HG03520 (cell line): ENCODE measurements at regions not wholly inside any gene's neighbourhood (a gene's known extent, or its start where the extent isn't known, plus 50 kb on each side); places are given as distances from the start of the nearest gene placed in this dataset.

Experiments used
- ATAC-seq: cut with Tn5 transposase; IDR thresholded peaks from one replicate; pipeline ENCODE4 v1.9.1; 2021; ENCODE audit warnings: mild to moderate bottlenecking, moderate library complexity; ENCODE audit not compliant: unreplicated experiment

- ATAC-seq = no peak
Measured at GRCh38 chr2:114373591-114373990, 68.8 kb upstream of the DPP10 start.

DNA sequence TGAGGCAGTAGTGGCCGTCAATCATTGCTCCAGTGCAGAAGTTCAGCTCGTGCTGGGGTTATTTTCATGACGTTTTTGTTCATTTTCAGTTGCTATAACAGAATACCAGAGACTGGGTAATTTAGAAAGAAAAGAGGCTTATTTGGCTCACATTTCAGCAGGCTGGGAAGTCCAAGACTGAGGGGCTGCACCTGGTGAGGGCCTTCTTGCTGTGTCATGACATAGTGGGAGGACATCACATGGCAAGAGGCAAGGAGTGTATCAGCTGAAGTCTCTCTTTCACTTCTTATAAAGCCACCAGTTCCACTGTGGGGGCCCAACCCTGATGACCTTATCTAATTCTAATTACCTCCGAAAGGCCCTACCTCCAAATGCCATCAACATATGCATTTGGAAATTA lies 58.0 kb upstream of the DPP10 start:
- no peak for ATAC-seq

DNA sequence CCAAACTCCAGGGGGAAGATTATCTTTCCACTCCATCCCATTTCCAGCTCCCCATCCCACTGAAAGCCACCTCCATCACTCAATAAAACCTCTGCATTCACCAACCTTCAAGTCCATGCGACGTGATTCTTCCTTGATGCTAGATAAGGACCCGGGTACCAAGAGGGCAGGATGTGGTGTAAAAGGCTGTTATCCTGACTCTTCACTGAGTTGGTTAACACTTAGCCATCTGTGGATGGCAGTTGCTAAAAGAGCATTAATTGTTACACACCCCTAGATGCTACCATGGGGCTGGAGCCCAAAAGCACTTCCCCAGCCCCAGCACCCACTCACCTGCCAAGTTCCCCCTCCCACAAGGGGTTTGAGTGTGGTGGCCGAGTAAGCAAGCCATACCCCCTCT lies 53.4 kb upstream of the DPP10 start:
- no peak for ATAC-seq
